ENCODE measurements at regions not wholly inside any gene's neighbourhood (a gene's known extent, or its start where the extent isn't known, plus 50 kb on each side); places are given as distances from the start of the nearest gene placed in this dataset.

DNA sequence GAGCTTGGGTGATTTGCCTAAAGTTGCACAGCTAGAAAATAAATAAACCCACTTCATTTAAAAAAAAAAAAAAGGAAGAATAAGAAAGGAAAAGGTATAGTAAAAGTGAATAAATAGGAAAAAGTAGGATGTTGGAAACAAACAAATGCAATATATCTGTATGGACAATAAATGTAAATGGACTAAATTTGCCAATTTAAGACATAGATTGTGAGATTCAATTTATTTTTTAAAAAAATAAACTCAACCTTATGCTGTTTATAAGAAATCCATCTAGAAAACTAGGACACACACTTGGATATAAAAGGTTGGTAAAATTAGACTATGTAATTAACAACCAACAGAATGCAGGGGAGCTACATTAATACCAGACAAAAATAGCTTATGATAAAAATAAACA is 300.0 kb downstream of the AJAP1 start:
- H3K36me3 ChIP-seq: no peaks in the 10 kb centered on the region
- no peak for DNase-seq (ENCODE audit: low spot score in 2 of 2)
- H3K27ac ChIP-seq: no peak overlapping the region
- H3K4me3 ChIP-seq: no peak overlapping the region
- intact Hi-C loops (cut with DNase I; ENCODE audit: low total_unique reads): no loop called here
- no peaks in the 10 kb centered on the region for H3K4me1 ChIP-seq
- peaks cover 5 to 23% of the 10 kb centered on the region in 2 donors for H3K9me3 ChIP-seq
- TF ChIP-seq POLR2AphosphoS5 (IDR thresholded peaks at IDR 0.05) (no peak), POLR2A (IDR thresholded peaks at IDR 0.05) (no peak)
- TF ChIP-seq, protein P1, sequence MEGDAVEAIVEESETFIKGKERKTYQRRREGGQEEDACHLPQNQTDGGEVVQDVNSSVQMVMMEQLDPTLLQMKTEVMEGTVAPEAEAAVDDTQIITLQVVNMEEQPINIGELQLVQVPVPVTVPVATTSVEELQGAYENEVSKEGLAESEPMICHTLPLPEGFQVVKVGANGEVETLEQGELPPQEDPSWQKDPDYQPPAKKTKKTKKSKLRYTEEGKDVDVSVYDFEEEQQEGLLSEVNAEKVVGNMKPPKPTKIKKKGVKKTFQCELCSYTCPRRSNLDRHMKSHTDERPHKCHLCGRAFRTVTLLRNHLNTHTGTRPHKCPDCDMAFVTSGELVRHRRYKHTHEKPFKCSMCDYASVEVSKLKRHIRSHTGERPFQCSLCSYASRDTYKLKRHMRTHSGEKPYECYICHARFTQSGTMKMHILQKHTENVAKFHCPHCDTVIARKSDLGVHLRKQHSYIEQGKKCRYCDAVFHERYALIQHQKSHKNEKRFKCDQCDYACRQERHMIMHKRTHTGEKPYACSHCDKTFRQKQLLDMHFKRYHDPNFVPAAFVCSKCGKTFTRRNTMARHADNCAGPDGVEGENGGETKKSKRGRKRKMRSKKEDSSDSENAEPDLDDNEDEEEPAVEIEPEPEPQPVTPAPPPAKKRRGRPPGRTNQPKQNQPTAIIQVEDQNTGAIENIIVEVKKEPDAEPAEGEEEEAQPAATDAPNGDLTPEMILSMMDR (IDR thresholded peaks at IDR 0.05): no peak
- H3K27me3 ChIP-seq: peaks cover 0 to 3% of the 10 kb centered on the region in 2 donors

DNA sequence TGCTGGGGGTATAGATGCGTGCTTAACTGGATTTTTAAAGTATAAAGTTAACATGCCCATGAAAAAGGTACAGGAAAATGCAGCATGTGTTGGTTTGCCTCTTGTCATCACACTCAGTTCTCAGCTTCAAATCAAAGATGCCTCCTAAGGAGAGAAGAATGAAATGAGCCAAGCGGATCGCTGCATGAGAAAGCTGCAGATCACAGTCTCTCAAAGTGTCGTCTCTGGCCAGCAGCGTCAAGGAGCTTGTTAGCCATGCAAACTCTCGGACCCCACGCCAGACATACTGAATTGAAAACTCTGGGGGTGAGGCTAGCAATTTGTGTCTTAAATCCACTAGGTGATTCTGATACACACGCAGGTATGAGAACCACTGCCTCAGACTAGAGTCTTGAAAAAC is 297.2 kb downstream of the AJAP1 start:
- Histone ChIP-seq H3K4me3 (no peak overlapping the region), H3K9me3 (peaks cover 5 to 23% of the 10 kb centered on the region in 2 donors)
- intact Hi-C loops (cut with DNase I; ENCODE audit: low total_unique reads): no loop called here

DNA sequence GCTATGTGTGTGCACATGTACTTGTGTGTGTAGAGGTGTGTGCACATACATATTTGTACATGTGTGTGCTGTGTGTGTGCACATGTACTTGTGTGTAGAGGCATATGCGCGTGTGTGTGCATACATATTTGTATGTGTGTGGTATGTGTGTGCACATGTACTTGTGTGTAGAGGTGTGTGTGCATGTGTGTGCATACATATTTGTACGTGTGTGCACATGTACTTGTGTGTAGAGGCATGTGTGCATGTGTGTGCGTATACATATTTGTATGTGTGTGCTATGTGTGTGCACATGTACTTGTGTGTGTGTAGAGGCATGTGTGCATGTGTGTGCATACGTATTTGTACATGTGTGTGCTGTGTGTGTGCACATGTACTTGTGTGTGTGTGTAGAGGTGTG is 291.9 kb downstream of the AJAP1 start:
- H3K9me3 ChIP-seq: no peaks in the 10 kb centered on the region
- no peak overlapping the region for H3K27ac ChIP-seq
- TF ChIP-seq, protein P1 (IDR thresholded peaks at IDR 0.05): no peak
- TF ChIP-seq POLR2A (IDR thresholded peaks at IDR 0.05): no peak
- TF ChIP-seq POLR2AphosphoS5 (IDR thresholded peaks at IDR 0.05): no peak
- no peak for DNase-seq (ENCODE audit: low spot score in 2 of 2)
- H3K4me3 ChIP-seq: no peak overlapping the region
- H3K36me3 ChIP-seq: no peaks in the 10 kb centered on the region
- no peaks in the 10 kb centered on the region for H3K4me1 ChIP-seq
- H3K27me3 ChIP-seq: peaks cover 0 to 19% of the 10 kb centered on the region in 2 donors
- intact Hi-C loops (cut with DNase I; ENCODE audit: low total_unique reads): no loop called here

More for the DNA sequence above, 297.2 kb downstream of the AJAP1 start:
- Histone ChIP-seq H3K36me3 (no peaks in the 10 kb centered on the region), H3K4me1 (no peaks in the 10 kb centered on the region), H3K27me3 (peaks cover 0 to 8% of the 10 kb centered on the region in 2 donors), H3K27ac (no peak overlapping the region)
- TF ChIP-seq POLR2AphosphoS5 (IDR thresholded peaks at IDR 0.05): no peak
- no peak for TF ChIP-seq POLR2A (IDR thresholded peaks at IDR 0.05)
- TF ChIP-seq, protein P1 (IDR thresholded peaks at IDR 0.05): no peak
- no peak for DNase-seq (ENCODE audit: low spot score in 2 of 2)

DNA sequence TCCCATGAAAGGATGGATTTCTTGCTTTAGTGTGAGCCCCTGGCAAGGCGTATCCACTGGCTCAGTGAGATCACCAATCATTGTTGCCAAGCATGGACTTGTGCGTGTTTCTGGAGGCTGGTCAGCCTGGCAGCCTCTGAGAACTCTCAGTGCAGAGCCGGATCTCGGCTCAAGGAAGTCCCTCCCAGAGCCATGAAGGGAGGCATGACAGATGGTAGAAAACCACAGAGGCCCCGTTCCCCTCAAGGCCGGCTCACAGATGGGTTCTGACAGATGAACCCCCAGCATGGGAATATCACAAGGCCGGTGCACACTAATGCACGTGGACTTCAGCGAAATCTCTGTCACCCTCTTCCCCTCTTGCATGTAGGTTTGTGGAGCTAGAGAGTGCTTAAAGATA is 290.5 kb downstream of the AJAP1 start:
- intact Hi-C loops (cut with DNase I; ENCODE audit: low total_unique reads): no loop called here
- no peak for DNase-seq (ENCODE audit: low spot score in 2 of 2)
- H3K27ac ChIP-seq: no peak overlapping the region
- H3K4me3 ChIP-seq: no peak overlapping the region
- no peaks in the 10 kb centered on the region for H3K9me3 ChIP-seq
- no peak for TF ChIP-seq POLR2AphosphoS5 (IDR thresholded peaks at IDR 0.05)
- no peak for TF ChIP-seq POLR2A (IDR thresholded peaks at IDR 0.05)
- no peaks in the 10 kb centered on the region for H3K36me3 ChIP-seq
- peaks cover 0 to 23% of the 10 kb centered on the region in 2 donors for H3K27me3 ChIP-seq
- no peaks in the 10 kb centered on the region for H3K4me1 ChIP-seq

DNA sequence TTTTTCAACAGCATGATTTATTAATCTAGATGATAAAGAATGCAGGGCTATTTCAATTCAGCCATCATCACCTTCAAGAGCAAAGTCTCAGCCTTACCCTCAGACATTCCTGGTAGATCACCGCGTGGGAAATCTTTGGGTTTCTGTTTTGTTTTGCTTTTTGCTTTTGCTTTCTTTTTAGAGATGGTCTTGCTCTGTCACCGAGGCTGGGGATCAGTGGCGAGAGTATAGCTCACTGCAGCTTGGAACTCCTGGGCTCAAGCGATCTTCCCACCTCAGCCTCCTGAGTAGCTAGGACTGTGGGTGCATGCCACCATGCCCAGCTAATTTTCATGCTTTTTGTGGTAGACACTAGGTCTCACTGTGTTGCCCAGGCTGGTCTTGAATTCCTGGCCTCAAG is 289.7 kb downstream of the AJAP1 start:
- H3K9me3 ChIP-seq: no peaks in the 10 kb centered on the region
- TF ChIP-seq, protein P1 (IDR thresholded peaks at IDR 0.05): no peak
- TF ChIP-seq POLR2AphosphoS5 (IDR thresholded peaks at IDR 0.05) (no peak), POLR2A (IDR thresholded peaks at IDR 0.05) (no peak)
- H3K27me3 ChIP-seq: peaks cover 0 to 17% of the 10 kb centered on the region in 2 donors
- DNase-seq (ENCODE audit: low spot score in 2 of 2): no peak
- H3K36me3 ChIP-seq: no peaks in the 10 kb centered on the region
- H3K4me1 ChIP-seq: no peaks in the 10 kb centered on the region
- intact Hi-C loops (cut with DNase I; ENCODE audit: low total_unique reads): no loop called here
- no peak overlapping the region for H3K4me3 ChIP-seq
- H3K27ac ChIP-seq: no peak overlapping the region

DNA sequence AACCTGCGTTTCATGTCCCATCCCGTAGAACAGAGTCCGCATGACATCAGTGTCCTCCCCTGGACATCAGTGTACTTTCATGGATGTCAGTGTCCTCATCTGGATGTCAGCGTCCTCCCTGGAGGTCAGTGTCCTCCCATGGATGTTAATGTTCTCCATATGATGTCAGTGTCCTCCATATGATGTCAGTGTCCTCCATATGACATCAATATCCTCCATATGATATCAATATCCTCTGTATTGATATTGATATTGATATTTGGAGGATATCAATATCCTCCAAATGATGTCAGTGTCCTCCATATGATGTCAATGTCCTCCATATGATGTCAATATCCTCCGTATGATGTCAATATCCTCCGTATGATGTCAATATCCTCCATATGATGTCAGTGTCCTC is 284.9 kb downstream of the AJAP1 start:
- intact Hi-C loops (cut with DNase I; ENCODE audit: low total_unique reads): no loop called here
- peaks cover 0 to 9% of the 10 kb centered on the region in 2 donors for H3K27me3 ChIP-seq
- H3K9me3 ChIP-seq: no peaks in the 10 kb centered on the region
- no peaks in the 10 kb centered on the region for H3K4me1 ChIP-seq
- no peaks in the 10 kb centered on the region for H3K36me3 ChIP-seq
- no peak for DNase-seq (ENCODE audit: low spot score in 2 of 2)
- TF ChIP-seq, protein P1 (IDR thresholded peaks at IDR 0.05): no peak
- TF ChIP-seq POLR2AphosphoS5 (IDR thresholded peaks at IDR 0.05) (no peak), POLR2A (IDR thresholded peaks at IDR 0.05) (no peak)
- no peak overlapping the region for H3K27ac ChIP-seq
- no peak overlapping the region for H3K4me3 ChIP-seq

Data from breast epithelium (tissue), 4 donors.